H9 (cell line): ENCODE measurements at regions not wholly inside any gene's neighbourhood (a gene's known extent, or its start where the extent isn't known, plus 50 kb on each side); places are given as distances from the start of the nearest gene placed in this dataset.

Experiments used
- DNase-seq: peaks from one replicate; pipeline ENCODE4 v3.0.0-alpha.2; 2017
- H2AFZ ChIP-seq: one replicate; pipeline ENCODE4 v1.6.1; 2013; ENCODE audit warnings: mild to moderate bottlenecking, low read length, control low read depth, moderate library complexity
- H2AK5ac ChIP-seq: 2 replicates; pipeline ENCODE4 v1.6.1; 2013; ENCODE audit warnings: low read length, control low read depth, mixed read lengths; ENCODE audit not compliant: insufficient read length
- H2BK120ac ChIP-seq: one replicate; pipeline ENCODE4 v1.6.1; 2013; ENCODE audit warnings: low read depth, mild to moderate bottlenecking, low read length, control low read depth, inconsistent platforms; ENCODE audit not compliant: poor library complexity, severe bottlenecking
- H2BK12ac ChIP-seq: 2 replicates; pipeline ENCODE4 v1.6.1; 2013; ENCODE audit warnings: low read length, control low read depth, mixed read lengths, low read depth; ENCODE audit not compliant: insufficient read length
- H2BK15ac ChIP-seq: 2 replicates; pipeline ENCODE4 v1.6.1; 2013; ENCODE audit warnings: low read depth, low read length, control low read depth
- H2BK20ac ChIP-seq: one replicate; pipeline ENCODE4 v1.6.1; 2013; ENCODE audit warnings: low read depth, mild to moderate bottlenecking, low read length, control low read depth, inconsistent platforms; ENCODE audit not compliant: poor library complexity, severe bottlenecking
- H2BK5ac ChIP-seq: 2 replicates; pipeline ENCODE4 v1.6.1; 2013; ENCODE audit warnings: low read length, control low read depth, mixed read lengths; ENCODE audit not compliant: insufficient read length
- H3K14ac ChIP-seq: 2 replicates; pipeline ENCODE4 v1.6.1; 2013; ENCODE audit warnings: low read length, control low read depth; ENCODE audit not compliant: insufficient read depth
- H3K18ac ChIP-seq: 2 replicates; pipeline ENCODE4 v1.6.1; 2013; ENCODE audit warnings: low read depth, mild to moderate bottlenecking, mixed read lengths, low read length, control low read depth; ENCODE audit not compliant: insufficient read length
- H3K23ac ChIP-seq: 2 replicates; pipeline ENCODE4 v1.6.1; 2013; ENCODE audit warnings: low read length, control low read depth, mixed read lengths, low read depth; ENCODE audit not compliant: insufficient read length
- H3K23me2 ChIP-seq: 2 replicates; pipeline ENCODE4 v1.6.1; 2013; ENCODE audit warnings: low read depth, mild to moderate bottlenecking, mixed read lengths, low read length, control low read depth; ENCODE audit not compliant: insufficient read length, poor library complexity, severe bottlenecking
- H3K27ac ChIP-seq: 2 replicates; pipeline ENCODE4 v1.5.1; 2013; ENCODE audit warnings: low read length, control low read depth, mixed read lengths, low read depth; ENCODE audit not compliant: insufficient read length
- H3K27me3 ChIP-seq: 2 replicates; pipeline ENCODE4 v1.6.1; 2013; ENCODE audit warnings: low read length, control low read depth, inconsistent platforms; ENCODE audit not compliant: insufficient read depth
- H3K4ac ChIP-seq: 2 replicates; pipeline ENCODE4 v1.6.1; 2013; ENCODE audit warnings: low read depth, mild to moderate bottlenecking, control low read depth, inconsistent platforms, low read length, moderate library complexity
- H3K4me1 ChIP-seq: 2 replicates; pipeline ENCODE4 v1.6.1; 2013; ENCODE audit warnings: low read length, control low read depth, inconsistent platforms; ENCODE audit not compliant: insufficient read depth
- H3K4me2 ChIP-seq: 2 replicates; pipeline ENCODE4 v1.6.1; 2013; ENCODE audit warnings: low read length, control low read depth, mixed read lengths; ENCODE audit not compliant: insufficient read length, insufficient read depth
- H3K56ac ChIP-seq: 2 replicates; pipeline ENCODE4 v1.6.1; 2013; ENCODE audit warnings: low read depth, mild to moderate bottlenecking, mixed read lengths, low read length, control low read depth; ENCODE audit not compliant: insufficient read length
- H3K79me1 ChIP-seq: 2 replicates; pipeline ENCODE4 v1.6.1; 2013; ENCODE audit warnings: low read depth, mild to moderate bottlenecking, moderate library complexity, low read length, control low read depth, inconsistent platforms; ENCODE audit not compliant: insufficient read depth, poor library complexity, severe bottlenecking
- H3K79me2 ChIP-seq: 2 replicates; pipeline ENCODE4 v1.6.1; 2013; ENCODE audit warnings: low read length, control low read depth, inconsistent platforms; ENCODE audit not compliant: insufficient read depth
- H3K9ac ChIP-seq: 2 replicates; pipeline ENCODE4 v1.6.1; 2013; ENCODE audit warnings: low read length, control low read depth, mixed read lengths; ENCODE audit not compliant: insufficient read length; ENCODE audit errors: extremely low read depth
- H3K9me3 ChIP-seq: one replicate; pipeline ENCODE4 v1.6.1; 2013; ENCODE audit warnings: low read depth, low read length, inconsistent platforms; ENCODE audit not compliant: control insufficient read depth
- H3T11ph ChIP-seq: one replicate; pipeline ENCODE4 v1.6.1; 2013; ENCODE audit warnings: mild to moderate bottlenecking, low read length, control low read depth, inconsistent platforms
- H4K20me1 ChIP-seq: one replicate; pipeline ENCODE4 v1.6.1; 2013; ENCODE audit not compliant: control insufficient read depth, insufficient read length, insufficient read depth
- H4K5ac ChIP-seq: 2 replicates; pipeline ENCODE4 v1.6.1; 2013; ENCODE audit warnings: low read depth, mild to moderate bottlenecking, mixed read lengths, low read length, control low read depth; ENCODE audit not compliant: insufficient read length
- H4K8ac ChIP-seq: replicated peaks from 2 replicates; pipeline ENCODE4 v1.6.1; 2013; ENCODE audit warnings: low read length, control low read depth, mixed read lengths, low read depth; ENCODE audit not compliant: insufficient read length
- H4K91ac ChIP-seq: 2 replicates; pipeline ENCODE4 v1.6.1; 2013; ENCODE audit warnings: low read depth, mild to moderate bottlenecking, moderate library complexity, mixed read lengths, low read length, control low read depth; ENCODE audit not compliant: insufficient read length
- H3K27ac Mint-ChIP-seq, 3 experiments: 2 replicates in 2 of 3; 3 replicates in 1 of 3; pipeline ENCODE4 v1.8.0; 2020 to 2021; ENCODE audit warnings: mixed read lengths in 3 of 3, mild to moderate bottlenecking in 1 of 3, moderate library complexity in 1 of 3
- H3K27me3 Mint-ChIP-seq: 2 replicates; pipeline ENCODE4 v1.8.0; 2021; ENCODE audit warnings: low read depth, mild to moderate bottlenecking, moderate library complexity, mixed read lengths
- H3K36me3 Mint-ChIP-seq, 3 experiments: 2 replicates in 2 of 3; 3 replicates in 1 of 3; pipeline ENCODE4 v1.8.0; 2020 to 2021; ENCODE audit warnings: low read depth in 3 of 3, mixed read lengths in 3 of 3; ENCODE audit not compliant: insufficient read depth in 1 of 3
- H3K4me1 Mint-ChIP-seq, 2 experiments: 2 replicates each; pipeline ENCODE4 v1.8.0; 2020; ENCODE audit warnings: mixed read lengths in 2 of 2
- H3K4me3 Mint-ChIP-seq, 2 experiments: 2 replicates in 1 of 2; 3 replicates in 1 of 2; pipeline ENCODE4 v1.8.0; 2020 to 2021; ENCODE audit warnings: mild to moderate bottlenecking in 2 of 2, mixed read lengths in 2 of 2, moderate library complexity in 1 of 2
- H3K9me3 Mint-ChIP-seq, 2 experiments: 2 replicates in 1 of 2; 3 replicates in 1 of 2; pipeline ENCODE4 v1.8.0; 2020; ENCODE audit warnings: mild to moderate bottlenecking in 2 of 2, mixed read lengths in 2 of 2, moderate library complexity in 1 of 2
- WGBS: extraction: QIAGEN DNeasy Blood & Tissue Kit; methylation state at CpG from one replicate; pipeline ENCODE4 v1.1.7; 2013; ENCODE audit warnings: missing lambda C conversion rate, low lambda C conversion rate, mixed read lengths; ENCODE audit not compliant: insufficient read length; ENCODE audit errors: extremely low coverage; 5-methylcytosine and 5-hydroxymethylcytosine counted together
- TF ChIP-seq, protein P1 (sequence below): fragments of 200-600 bp; sonication (generic); conservative IDR thresholded peaks from 3 replicates; pipeline ENCODE4 v1.8.0; 2021; ENCODE audit warnings: antibody characterized with exemption, mild to moderate bottlenecking

DNA sequence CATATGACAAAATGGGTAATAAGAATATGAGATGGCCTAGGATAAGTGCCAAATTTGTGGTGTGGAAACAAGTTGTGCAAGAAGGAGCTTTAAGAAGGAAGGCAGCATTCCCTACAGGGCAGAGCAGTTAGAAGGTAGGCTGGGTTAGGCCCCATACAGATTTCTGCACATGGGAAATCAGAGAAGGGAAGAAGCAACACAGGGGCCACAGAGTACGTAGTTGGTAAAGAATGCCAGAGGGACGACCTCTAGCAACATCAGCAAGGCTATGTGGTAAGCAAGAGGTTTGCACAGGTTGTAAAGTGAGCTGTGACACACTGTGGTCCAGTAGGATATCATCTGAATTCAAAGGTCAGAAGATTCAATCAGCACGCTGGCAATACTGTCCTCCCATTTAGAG, 765.6 kb upstream of the B3GALT2 start:
- no CpG with 5 or more reads among the region's 3 CpGs for WGBS
- TF ChIP-seq, protein P1, sequence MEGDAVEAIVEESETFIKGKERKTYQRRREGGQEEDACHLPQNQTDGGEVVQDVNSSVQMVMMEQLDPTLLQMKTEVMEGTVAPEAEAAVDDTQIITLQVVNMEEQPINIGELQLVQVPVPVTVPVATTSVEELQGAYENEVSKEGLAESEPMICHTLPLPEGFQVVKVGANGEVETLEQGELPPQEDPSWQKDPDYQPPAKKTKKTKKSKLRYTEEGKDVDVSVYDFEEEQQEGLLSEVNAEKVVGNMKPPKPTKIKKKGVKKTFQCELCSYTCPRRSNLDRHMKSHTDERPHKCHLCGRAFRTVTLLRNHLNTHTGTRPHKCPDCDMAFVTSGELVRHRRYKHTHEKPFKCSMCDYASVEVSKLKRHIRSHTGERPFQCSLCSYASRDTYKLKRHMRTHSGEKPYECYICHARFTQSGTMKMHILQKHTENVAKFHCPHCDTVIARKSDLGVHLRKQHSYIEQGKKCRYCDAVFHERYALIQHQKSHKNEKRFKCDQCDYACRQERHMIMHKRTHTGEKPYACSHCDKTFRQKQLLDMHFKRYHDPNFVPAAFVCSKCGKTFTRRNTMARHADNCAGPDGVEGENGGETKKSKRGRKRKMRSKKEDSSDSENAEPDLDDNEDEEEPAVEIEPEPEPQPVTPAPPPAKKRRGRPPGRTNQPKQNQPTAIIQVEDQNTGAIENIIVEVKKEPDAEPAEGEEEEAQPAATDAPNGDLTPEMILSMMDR: no peak

More for the DNA sequence above, 765.6 kb upstream of the B3GALT2 start:
- H3K4me1 Mint-ChIP-seq: peaks cover 3% of the 10 kb centered on the region in 2 experiments; a peak in 2 of 4 replicates
- Histone ChIP-seq H2AK5ac (no peak overlapping the region), H3K4me1 (no peaks in the 10 kb centered on the region), H3K23ac (no peak overlapping the region), H2BK12ac (no peak overlapping the region), H2BK120ac (no peak overlapping the region), H2AFZ (no peak overlapping the region), H3K27ac (no peak overlapping the region), H3T11ph (no peak overlapping the region), H3K9ac (no peak overlapping the region), H4K5ac (no peak overlapping the region), H3K79me2 (no peaks in the 10 kb centered on the region), H4K8ac (no peak overlapping the region), H3K14ac (no peak overlapping the region), H4K20me1 (no peaks in the 10 kb centered on the region), H2BK20ac (no peak overlapping the region), H3K23me2 (no peaks in the 10 kb centered on the region), H3K79me1 (no peaks in the 10 kb centered on the region), H3K4me2 (no peak overlapping the region), H2BK5ac (no peak overlapping the region), H3K4ac (no peak overlapping the region), H2BK15ac (no peak overlapping the region), H3K56ac (no peak overlapping the region), H3K18ac (no peak overlapping the region), H3K9me3 (no peaks in the 10 kb centered on the region), H3K27me3 (no peaks in the 10 kb centered on the region), H4K91ac (no peak overlapping the region)
- no peaks in the 10 kb centered on the region for H3K9me3 Mint-ChIP-seq
- H3K27me3 Mint-ChIP-seq: no peaks in the 10 kb centered on the region
- DNase-seq: no peak
- H3K36me3 Mint-ChIP-seq: no peaks in the 10 kb centered on the region
- no peak overlapping the region for H3K4me3 Mint-ChIP-seq
- no peak overlapping the region for H3K27ac Mint-ChIP-seq
